IMR-90 (cell line): ENCODE measurements at regions not wholly inside any gene's neighbourhood (a gene's known extent, or its start where the extent isn't known, plus 50 kb on each side); places are given as distances from the start of the nearest gene placed in this dataset.

Source experiments
- CTCF ChIP-seq: conservative IDR thresholded peaks from 2 replicates; pipeline ENCODE4 v1.5.1; 2012; ENCODE audit warnings: mild to moderate bottlenecking, low read depth, low read length, improper control_type of control experiment
- ELK1 ChIP-seq: fragments of 150-350 bp; IDR thresholded peaks from 2 replicates; pipeline ENCODE4 v1.6.1; 2016; ENCODE audit warnings: low read depth, mild to moderate bottlenecking, low read length, moderate library complexity, borderline replicate concordance
- FOS ChIP-seq: fragments of 150-350 bp; IDR thresholded peaks from 2 replicates; pipeline ENCODE4 v1.6.1; 2016; ENCODE audit warnings: low read depth, low read length
- MXI1 ChIP-seq: IDR thresholded peaks from 2 replicates; pipeline ENCODE4 v1.6.1; 2012; ENCODE audit warnings: low read depth, mild to moderate bottlenecking, low read length, moderate library complexity, borderline replicate concordance
- NFE2L2 ChIP-seq: fragments of 150-350 bp; IDR thresholded peaks from 2 replicates; pipeline ENCODE4 v1.6.1; 2016; ENCODE audit warnings: low read depth, mild to moderate bottlenecking, low read length
- POLR2A ChIP-seq: IDR thresholded peaks from 2 replicates; pipeline ENCODE4 v1.6.1; 2012; ENCODE audit warnings: mild to moderate bottlenecking, low read depth, low read length
- RAD21 ChIP-seq: IDR thresholded peaks from 2 replicates; pipeline ENCODE4 v1.6.1; 2012; ENCODE audit warnings: low read length, improper control_type of control experiment
- RCOR1 ChIP-seq: IDR thresholded peaks from 2 replicates; pipeline ENCODE4 v1.6.1; 2012; ENCODE audit warnings: mild to moderate bottlenecking, low read length, improper control_type of control experiment; ENCODE audit not compliant: insufficient replicate concordance
- SMC3 ChIP-seq: fragments of 150-350 bp; IDR thresholded peaks from 2 replicates; pipeline ENCODE4 v1.6.1; 2016; ENCODE audit warnings: low read depth, mild to moderate bottlenecking, antibody characterized with exemption, low read length, moderate library complexity
- USF2 ChIP-seq: fragments of 150-350 bp; IDR thresholded peaks from 2 replicates; pipeline ENCODE4 v1.6.1; 2017; ENCODE audit warnings: mild to moderate bottlenecking, antibody characterized with exemption, low read length, low read depth

GRCh38 chr13:38636073-38636472, 50.8 kb upstream of the FREM2 start:
- TF ChIP-seq POLR2A (no peak), RAD21 (no peak), CTCF (no peak), FOS (no peak), RCOR1 (no peak), MXI1 (no peak), SMC3 (no peak), NFE2L2 (no peak), USF2 (no peak), ELK1 (no peak)
